OCI-LY3 (cell line): ENCODE measurements at regions not wholly inside any gene's neighbourhood (a gene's known extent, or its start where the extent isn't known, plus 50 kb on each side); places are given as distances from the start of the nearest gene placed in this dataset.

Experiments used
- H2AFZ ChIP-seq: fragments of 200-600, 300-600 bp; shearing (Covaris generic); 2 replicates; pipeline ENCODE4 v1.6.0; 2014; ENCODE audit warnings: antibody characterized with exemption, low read depth, low read length
- H3K27ac ChIP-seq: fragments of 200-600, 300-600 bp; sonication (generic); 2 replicates; pipeline ENCODE4 v1.5.1; 2014; ENCODE audit warnings: mild to moderate bottlenecking, low read length, moderate library complexity, mixed read lengths
- H3K27me3 ChIP-seq: fragments of 200-600, 300-600 bp; sonication (generic); 2 replicates; pipeline ENCODE4 v1.6.1; 2014; ENCODE audit warnings: low read depth, low read length, mixed read lengths
- H3K36me3 ChIP-seq: fragments of 200-600, 300-600 bp; sonication (generic); replicated peaks from 2 replicates; pipeline ENCODE3; 2014; ENCODE audit warnings: low read depth, low read length, mixed read lengths
- H3K4me1 ChIP-seq: fragments of 300-600, 200-600 bp; sonication (generic); 2 replicates; pipeline ENCODE4 v1.6.1; 2014; ENCODE audit warnings: low read length, mixed read lengths
- H3K4me2 ChIP-seq: fragments of 200-600, 300-600 bp; sonication (generic); 2 replicates; pipeline ENCODE4 v1.6.1; 2014; ENCODE audit warnings: low read length, mixed read lengths
- H3K4me3 ChIP-seq: fragments of 300-600, 200-600 bp; sonication (generic); 2 replicates; pipeline ENCODE4 v1.5.1; 2014; ENCODE audit warnings: antibody characterized with exemption, mild to moderate bottlenecking, low read length, moderate library complexity
- H3K79me2 ChIP-seq: fragments of 300-600, 200-600 bp; shearing (Covaris generic); 2 replicates; pipeline ENCODE4 v1.6.1; 2014; ENCODE audit warnings: mild to moderate bottlenecking, low read length, mixed read lengths
- H3K9ac ChIP-seq: fragments of 300-600, 200-600 bp; shearing (Covaris generic); 2 replicates; pipeline ENCODE4 v1.6.0; 2014; ENCODE audit warnings: mild to moderate bottlenecking, low read length, moderate library complexity
- H3K9me3 ChIP-seq: fragments of 200-600, 300-600 bp; shearing (Covaris generic); 2 replicates; pipeline ENCODE4 v1.6.1; 2014; ENCODE audit warnings: low read length, mixed read lengths; ENCODE audit not compliant: insufficient read depth
- H4K20me1 ChIP-seq: fragments of 200-600, 300-600 bp; sonication (generic); 2 replicates; pipeline ENCODE4 v1.6.1; 2016; ENCODE audit warnings: low read length, mixed read lengths; ENCODE audit not compliant: insufficient read depth
- EZH2phosphoT487 ChIP-seq: fragments of 200-600 bp; shearing (Covaris generic); IDR thresholded peaks from 2 replicates; pipeline ENCODE4 v1.6.1; 2018; ENCODE audit warnings: antibody characterized with exemption, mixed run types, low read depth
- TF ChIP-seq, protein P1 (sequence below): fragments of 200-600, 300-600 bp; sonication (generic); IDR thresholded peaks from 2 replicates; pipeline ENCODE4 v1.5.1; 2014; ENCODE audit warnings: antibody characterized with exemption, low read length, low read depth

DNA sequence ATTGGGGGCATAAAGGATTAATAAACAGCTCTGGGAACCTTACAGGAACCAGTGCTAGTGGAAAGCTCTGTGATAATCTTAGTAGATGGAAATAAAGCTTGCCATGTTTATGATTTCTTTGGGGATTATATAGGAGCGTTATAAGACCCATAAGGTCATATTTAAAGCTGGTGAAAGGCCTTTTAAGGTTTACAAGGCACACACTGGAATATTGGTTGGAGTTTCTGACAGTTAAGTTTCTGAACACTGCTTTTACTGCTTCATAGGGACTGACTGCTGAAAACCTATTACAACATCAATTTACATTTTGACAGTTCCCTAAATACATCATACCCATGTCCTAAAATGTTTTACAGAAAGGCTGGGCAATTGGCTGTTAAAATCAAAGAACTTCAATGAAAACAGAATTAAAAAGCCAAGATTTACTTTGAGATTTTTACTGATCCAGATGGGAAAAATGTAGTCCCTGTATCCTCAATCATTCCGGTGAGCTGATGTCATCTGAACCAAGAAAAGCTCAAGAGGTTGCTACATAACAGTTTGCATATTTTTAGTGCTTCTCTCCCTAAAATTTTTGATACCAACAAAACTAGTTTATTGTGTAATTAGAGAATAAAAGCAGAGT lies 153.7 kb upstream of the IGF1 start:
- no peaks in the 10 kb centered on the region for H3K9me3 ChIP-seq
- H3K27me3 ChIP-seq: no peaks in the 10 kb centered on the region
- H3K4me3 ChIP-seq: no peak overlapping the region
- peaks cover 7% of the 10 kb centered on the region for H3K4me1 ChIP-seq
- no peaks in the 10 kb centered on the region for H3K79me2 ChIP-seq
- H3K27ac ChIP-seq: no peak overlapping the region
- H2AFZ ChIP-seq: no peak overlapping the region
- H3K4me2 ChIP-seq: no peak overlapping the region
- no peak overlapping the region for H3K9ac ChIP-seq
- H4K20me1 ChIP-seq: no peaks in the 10 kb centered on the region
- H3K36me3 ChIP-seq: no peaks in the 10 kb centered on the region
- TF ChIP-seq, protein P1, sequence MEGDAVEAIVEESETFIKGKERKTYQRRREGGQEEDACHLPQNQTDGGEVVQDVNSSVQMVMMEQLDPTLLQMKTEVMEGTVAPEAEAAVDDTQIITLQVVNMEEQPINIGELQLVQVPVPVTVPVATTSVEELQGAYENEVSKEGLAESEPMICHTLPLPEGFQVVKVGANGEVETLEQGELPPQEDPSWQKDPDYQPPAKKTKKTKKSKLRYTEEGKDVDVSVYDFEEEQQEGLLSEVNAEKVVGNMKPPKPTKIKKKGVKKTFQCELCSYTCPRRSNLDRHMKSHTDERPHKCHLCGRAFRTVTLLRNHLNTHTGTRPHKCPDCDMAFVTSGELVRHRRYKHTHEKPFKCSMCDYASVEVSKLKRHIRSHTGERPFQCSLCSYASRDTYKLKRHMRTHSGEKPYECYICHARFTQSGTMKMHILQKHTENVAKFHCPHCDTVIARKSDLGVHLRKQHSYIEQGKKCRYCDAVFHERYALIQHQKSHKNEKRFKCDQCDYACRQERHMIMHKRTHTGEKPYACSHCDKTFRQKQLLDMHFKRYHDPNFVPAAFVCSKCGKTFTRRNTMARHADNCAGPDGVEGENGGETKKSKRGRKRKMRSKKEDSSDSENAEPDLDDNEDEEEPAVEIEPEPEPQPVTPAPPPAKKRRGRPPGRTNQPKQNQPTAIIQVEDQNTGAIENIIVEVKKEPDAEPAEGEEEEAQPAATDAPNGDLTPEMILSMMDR: no peak
- TF ChIP-seq EZH2phosphoT487: no peak

DNA sequence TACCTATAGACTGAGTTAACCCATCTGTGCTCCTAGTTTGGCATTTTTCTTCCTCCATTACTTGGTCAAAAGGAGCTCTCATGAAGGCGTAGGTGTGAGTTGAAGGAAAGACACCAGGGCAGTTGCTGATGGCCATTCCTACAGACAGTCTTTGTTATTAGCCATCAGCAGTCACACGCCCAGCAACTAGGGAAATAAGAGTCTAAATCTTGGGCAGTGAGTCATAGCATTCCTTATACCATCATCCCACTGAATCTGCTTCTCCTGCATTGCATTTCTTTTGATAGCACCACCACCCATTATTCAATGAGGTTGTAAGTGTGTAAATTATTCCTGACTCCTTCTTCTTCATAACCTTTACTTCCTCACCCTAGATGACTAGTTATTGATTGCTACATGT lies 150.9 kb upstream of the IGF1 start:
- Histone ChIP-seq H3K9me3 (peaks cover 13% of the 10 kb centered on the region; the same call in 1 of the 2 replicates), H3K4me1 (no peaks in the 10 kb centered on the region), H3K27ac (no peak overlapping the region), H3K4me3 (no peak overlapping the region), H3K4me2 (no peak overlapping the region), H4K20me1 (no peaks in the 10 kb centered on the region), H2AFZ (no peak overlapping the region), H3K79me2 (no peaks in the 10 kb centered on the region), H3K9ac (no peak overlapping the region), H3K36me3 (no peaks in the 10 kb centered on the region), H3K27me3 (no peaks in the 10 kb centered on the region)
- no peak for TF ChIP-seq EZH2phosphoT487

DNA sequence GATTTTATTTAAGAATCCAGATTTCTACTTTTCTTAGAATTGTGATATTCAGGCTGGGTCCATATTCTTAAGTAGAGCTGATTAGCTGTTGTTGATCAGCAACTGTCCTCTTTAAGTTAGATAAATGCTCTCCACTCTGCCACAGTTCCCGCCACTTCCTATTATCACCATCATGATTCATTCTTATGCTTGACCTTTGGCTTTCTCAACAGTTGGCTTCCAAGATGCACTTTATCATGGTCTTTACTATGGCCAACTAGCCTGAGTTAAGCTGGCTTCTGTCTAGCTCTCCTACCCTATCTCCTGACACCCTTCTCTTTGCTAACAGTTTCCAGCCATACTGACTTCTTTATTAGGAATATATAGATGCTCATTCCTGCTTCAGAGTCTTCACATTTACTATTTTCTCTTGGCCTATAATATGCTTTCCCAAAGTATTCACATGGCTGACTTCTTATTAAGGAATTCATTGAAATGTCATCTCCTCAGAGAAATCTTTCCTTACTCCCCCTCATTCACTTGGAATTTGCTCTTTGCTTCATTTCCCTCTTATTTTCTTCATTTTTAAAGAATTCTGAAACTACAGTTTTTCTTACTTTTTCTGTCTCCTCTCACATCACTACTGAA lies 149.0 kb upstream of the IGF1 start:
- no peaks in the 10 kb centered on the region for H3K79me2 ChIP-seq
- H2AFZ ChIP-seq: no peak overlapping the region
- no peaks in the 10 kb centered on the region for H3K27me3 ChIP-seq
- TF ChIP-seq, protein P1: no peak
- no peak for TF ChIP-seq EZH2phosphoT487
- H3K36me3 ChIP-seq: no peaks in the 10 kb centered on the region
- no peak overlapping the region for H3K4me2 ChIP-seq
- H4K20me1 ChIP-seq: no peaks in the 10 kb centered on the region
- H3K4me1 ChIP-seq: no peaks in the 10 kb centered on the region
- no peak overlapping the region for H3K9ac ChIP-seq
- H3K27ac ChIP-seq: no peak overlapping the region
- H3K9me3 ChIP-seq: peaks cover 13% of the 10 kb centered on the region; the same call in 1 of the 2 replicates
- H3K4me3 ChIP-seq: no peak overlapping the region

DNA sequence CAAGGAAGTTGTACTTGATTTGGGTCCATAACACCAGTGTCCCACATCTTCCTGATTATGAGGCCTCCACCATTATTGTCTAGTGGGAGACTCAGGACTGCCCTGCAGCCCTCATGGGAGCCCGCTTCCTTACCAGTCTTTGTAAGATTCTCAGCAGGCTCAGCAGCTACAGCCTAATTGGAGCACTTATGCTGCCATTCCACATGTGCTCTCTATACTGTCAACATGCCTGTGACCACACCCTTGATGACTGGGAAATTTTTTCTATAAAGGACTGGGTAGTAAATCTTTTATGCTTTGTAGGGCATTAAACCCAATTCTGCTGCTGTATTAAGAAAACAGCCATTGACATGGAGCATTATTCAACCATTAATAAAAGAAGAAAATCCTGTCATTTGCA lies 145.5 kb upstream of the IGF1 start:
- Histone ChIP-seq H3K9me3 (peaks cover 13% of the 10 kb centered on the region; the same call in 1 of the 2 replicates), H4K20me1 (no peaks in the 10 kb centered on the region), H3K4me1 (no peaks in the 10 kb centered on the region), H3K9ac (no peak overlapping the region), H3K36me3 (no peaks in the 10 kb centered on the region), H2AFZ (no peak overlapping the region), H3K4me2 (no peak overlapping the region), H3K4me3 (no peak overlapping the region), H3K79me2 (no peaks in the 10 kb centered on the region), H3K27ac (no peak overlapping the region), H3K27me3 (no peaks in the 10 kb centered on the region)
- TF ChIP-seq, protein P1: no peak
- no peak for TF ChIP-seq EZH2phosphoT487
